DND-41 (cell line): ENCODE measurements at regions not wholly inside any gene's neighbourhood (a gene's known extent, or its start where the extent isn't known, plus 50 kb on each side); places are given as distances from the start of the nearest gene placed in this dataset.

ENCODE experiments used
- EZH2 ChIP-seq: IDR thresholded peaks from 3 replicates; pipeline ENCODE4 v1.6.1; 2012; ENCODE audit warnings: borderline replicate concordance, low read depth, mild to moderate bottlenecking, moderate library complexity, low read length, inconsistent platforms; ENCODE audit not compliant: severe bottlenecking
- TF ChIP-seq, protein P1 (sequence below): IDR thresholded peaks from 2 replicates; pipeline ENCODE4 v1.5.1; 2012; ENCODE audit warnings: borderline replicate concordance, low read length, moderate library complexity, mild to moderate bottlenecking; ENCODE audit not compliant: poor library complexity, severe bottlenecking; ENCODE audit errors: extremely low read depth

DNA sequence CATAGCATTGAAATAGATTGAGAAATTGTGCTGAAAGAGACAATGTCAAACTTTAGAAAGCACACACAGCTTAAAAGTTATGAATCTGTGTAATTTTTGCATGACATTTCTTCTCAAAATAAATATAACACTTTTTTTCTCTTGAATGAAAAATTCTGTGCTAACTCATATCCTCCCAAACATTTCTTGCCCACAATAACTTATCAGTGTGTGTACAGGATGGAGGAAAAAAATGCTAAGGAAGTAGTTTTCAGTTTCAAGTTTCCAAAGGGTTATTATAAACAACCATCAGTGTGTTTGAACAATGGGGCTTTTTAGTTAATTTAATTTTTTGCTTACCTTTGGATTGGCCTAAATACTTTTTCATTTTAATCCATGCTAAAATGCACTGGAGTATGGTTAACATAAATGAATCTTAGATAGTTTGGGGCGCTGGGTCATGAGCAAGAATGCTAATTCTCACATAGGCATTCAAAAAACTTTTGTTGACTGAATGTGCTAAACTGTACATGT is 82.9 kb upstream of the ARHGAP20 start:
- TF ChIP-seq, protein P1, sequence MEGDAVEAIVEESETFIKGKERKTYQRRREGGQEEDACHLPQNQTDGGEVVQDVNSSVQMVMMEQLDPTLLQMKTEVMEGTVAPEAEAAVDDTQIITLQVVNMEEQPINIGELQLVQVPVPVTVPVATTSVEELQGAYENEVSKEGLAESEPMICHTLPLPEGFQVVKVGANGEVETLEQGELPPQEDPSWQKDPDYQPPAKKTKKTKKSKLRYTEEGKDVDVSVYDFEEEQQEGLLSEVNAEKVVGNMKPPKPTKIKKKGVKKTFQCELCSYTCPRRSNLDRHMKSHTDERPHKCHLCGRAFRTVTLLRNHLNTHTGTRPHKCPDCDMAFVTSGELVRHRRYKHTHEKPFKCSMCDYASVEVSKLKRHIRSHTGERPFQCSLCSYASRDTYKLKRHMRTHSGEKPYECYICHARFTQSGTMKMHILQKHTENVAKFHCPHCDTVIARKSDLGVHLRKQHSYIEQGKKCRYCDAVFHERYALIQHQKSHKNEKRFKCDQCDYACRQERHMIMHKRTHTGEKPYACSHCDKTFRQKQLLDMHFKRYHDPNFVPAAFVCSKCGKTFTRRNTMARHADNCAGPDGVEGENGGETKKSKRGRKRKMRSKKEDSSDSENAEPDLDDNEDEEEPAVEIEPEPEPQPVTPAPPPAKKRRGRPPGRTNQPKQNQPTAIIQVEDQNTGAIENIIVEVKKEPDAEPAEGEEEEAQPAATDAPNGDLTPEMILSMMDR, result no peak
- no peak for TF ChIP-seq EZH2
